RWPE1 (cell line): ENCODE measurements at regions not wholly inside any gene's neighbourhood (a gene's known extent, or its start where the extent isn't known, plus 50 kb on each side); places are given as distances from the start of the nearest gene placed in this dataset.

ENCODE experiments used
- CTCF ChIA-PET: fragments of 350-600 bp; sonication (Branson Sonifier 250); formaldehyde crosslinking; extraction: SDS; loops from one replicate; lab custom pipeline; 2021; lab: Yijun Ruan, JAX
- POLR2A ChIA-PET: fragments of 400-600 bp; formaldehyde crosslinking; extraction: SDS; loops from one replicate; lab custom pipeline; 2020; ENCODE audit warnings: antibody characterized with exemption; ENCODE audit not compliant: low non-redundant PET; lab: Yijun Ruan, JAX
- DNase-seq: peaks from one replicate; pipeline ENCODE4 v3.0.0; 2012; ENCODE audit warnings: low spot score
- H3K27ac ChIP-seq: fragments of 450-650 bp; 2 replicates; pipeline ENCODE4 v1.5.1; 2017
- CTCF ChIP-seq: fragments of 450-650 bp; conservative IDR thresholded peaks from 2 replicates; pipeline ENCODE4 v1.5.1; 2017; ENCODE audit warnings: low read depth, mild to moderate bottlenecking

- no peak for TF ChIP-seq CTCF
- no peak overlapping the region for H3K27ac ChIP-seq
- no peak for DNase-seq
- POLR2A ChIA-PET: no interaction called here
- CTCF ChIA-PET: no interaction called here
Observed at GRCh38 chr18:43992741-43993140, 687.9 kb upstream of the SETBP1 start.

GRCh38 chr18:43994381-43994780 is 686.3 kb upstream of the SETBP1 start:
- no peak for DNase-seq
- POLR2A ChIA-PET: no interaction called here
- CTCF ChIA-PET: no interaction called here
- no peak overlapping the region for H3K27ac ChIP-seq
- no peak for TF ChIP-seq CTCF

- ChIA-PET CTCF (no interaction called here), POLR2A (no interaction called here)
- H3K27ac ChIP-seq: no peak overlapping the region
- no peak for TF ChIP-seq CTCF
- no peak for DNase-seq
Observed at GRCh38 chr18:44013871-44014270, 666.8 kb upstream of the SETBP1 start.

GRCh38 chr18:44025421-44025820 is 655.3 kb upstream of the SETBP1 start:
- ChIA-PET CTCF (interaction anchor here (0.6 kb wide), 1 partner anchor 10 kb away, joined by 4 read pairs; no protein-coding TSS in a partner anchor), POLR2A (no interaction called here)
- no peak for DNase-seq
- no peak for TF ChIP-seq CTCF
- no peak overlapping the region for H3K27ac ChIP-seq

- ChIA-PET POLR2A (no interaction called here), CTCF (no interaction called here)
- no peak for DNase-seq
- TF ChIP-seq CTCF: no peak
- H3K27ac ChIP-seq: no peak overlapping the region
Observed at GRCh38 chr18:44028109-44028508, 652.6 kb upstream of the SETBP1 start.

GRCh38 chr18:44031063-44031462 is 649.6 kb upstream of the SETBP1 start:
- no peak overlapping the region for H3K27ac ChIP-seq
- ChIA-PET CTCF (no interaction called here), POLR2A (no interaction called here)
- no peak for TF ChIP-seq CTCF
- DNase-seq: no peak
